ENCODE measurements at regions not wholly inside any gene's neighbourhood (a gene's known extent, or its start where the extent isn't known, plus 50 kb on each side); places are given as distances from the start of the nearest gene placed in this dataset.

GRCh38 chr5:57595523-57595991 is 112.9 kb upstream of the ACTBL2 start:
- DNase-seq (ENCODE audit: low read depth in 4 of 4, low spot score in 1 of 4): no peak

DNA sequence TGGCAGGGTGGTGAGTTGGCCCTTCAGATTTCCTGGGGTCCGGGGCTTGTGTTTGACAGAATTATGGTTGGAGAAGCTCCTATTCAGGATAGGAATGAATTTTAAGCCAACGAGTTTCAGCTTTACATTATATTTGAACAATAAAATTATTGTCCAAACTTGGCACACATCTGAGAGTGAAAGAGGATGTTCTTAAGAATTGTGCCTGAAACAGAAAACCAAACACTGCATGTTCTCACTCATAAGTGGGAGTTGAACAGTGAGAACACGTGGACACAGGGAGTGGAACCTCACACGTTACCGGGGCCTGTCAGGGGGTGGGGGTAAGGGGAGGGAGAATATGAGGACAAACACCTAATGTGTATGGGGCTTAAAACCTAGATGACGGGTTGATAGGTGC is 111.8 kb upstream of the ACTBL2 start:
- DNase-seq (ENCODE audit: low read depth in 4 of 4, low spot score in 1 of 4): no peak

DNA sequence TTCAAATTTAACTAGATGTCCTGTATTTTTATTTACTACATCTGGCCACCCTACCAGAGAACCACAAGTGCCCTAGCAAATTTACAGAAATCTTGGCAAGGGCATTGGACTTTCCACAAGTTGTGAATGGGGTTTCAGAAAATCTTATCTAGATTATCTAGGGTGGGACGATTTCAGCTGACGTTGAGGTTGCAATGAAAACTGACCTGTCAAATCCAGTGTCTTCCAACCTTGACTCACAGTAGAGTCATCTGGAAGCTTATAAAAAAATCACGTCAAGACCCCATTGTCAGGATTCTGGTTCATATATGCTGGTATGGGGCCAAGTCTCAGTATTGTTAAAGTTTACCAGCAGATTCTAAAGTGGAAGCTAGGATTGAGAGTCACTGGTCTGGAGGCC is 109.6 kb upstream of the ACTBL2 start:
- DNase-seq (ENCODE audit: low read depth in 4 of 4, low spot score in 1 of 4): no peak

DNA sequence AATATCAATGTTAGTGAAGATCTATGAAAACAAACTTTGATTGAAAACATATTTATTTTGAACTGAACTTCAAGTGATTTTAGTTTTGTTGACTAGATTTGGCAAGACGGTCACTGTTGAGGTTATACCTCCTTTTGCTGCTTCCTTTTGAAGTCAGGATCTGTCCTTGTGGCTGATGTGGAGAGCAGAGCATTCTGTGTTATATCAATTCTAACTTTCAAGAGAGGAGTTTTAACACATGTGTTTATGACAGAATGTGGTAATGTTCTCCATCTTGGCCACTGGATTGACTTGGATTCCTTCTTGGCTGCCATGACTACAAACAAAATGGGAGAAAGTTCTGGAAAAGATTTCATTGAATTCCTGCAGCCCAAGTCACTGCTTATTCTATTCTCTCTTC is 104.0 kb upstream of the ACTBL2 start:
- no peak for DNase-seq (ENCODE audit: low read depth in 4 of 4, low spot score in 1 of 4)

DNA sequence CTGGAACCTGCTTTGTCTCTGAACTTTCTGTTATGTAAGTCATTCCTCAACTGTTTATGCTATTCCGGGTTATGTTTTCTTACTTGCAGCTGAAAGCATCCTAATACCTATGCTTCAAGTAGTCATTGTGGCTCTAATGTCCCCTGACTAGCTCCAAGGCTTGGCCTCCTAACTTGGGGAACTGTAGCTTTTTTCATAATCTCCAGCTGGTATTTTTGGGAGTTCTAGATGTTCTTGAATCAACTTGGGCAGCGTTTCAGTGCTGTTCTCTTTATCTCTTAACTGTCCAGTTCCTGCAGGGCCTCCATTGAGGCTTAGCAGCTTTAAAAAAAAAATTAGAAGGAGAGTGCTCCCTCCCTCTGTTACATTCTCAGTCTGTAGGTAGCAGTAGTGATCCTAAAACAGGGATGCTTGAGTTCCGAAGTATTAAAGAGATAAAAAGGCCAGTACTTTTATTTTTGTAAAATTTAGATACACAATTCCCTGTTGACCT is 100.0 kb upstream of the ACTBL2 start:
- no peak for DNase-seq (ENCODE audit: low read depth in 4 of 4, low spot score in 1 of 4)

DNA sequence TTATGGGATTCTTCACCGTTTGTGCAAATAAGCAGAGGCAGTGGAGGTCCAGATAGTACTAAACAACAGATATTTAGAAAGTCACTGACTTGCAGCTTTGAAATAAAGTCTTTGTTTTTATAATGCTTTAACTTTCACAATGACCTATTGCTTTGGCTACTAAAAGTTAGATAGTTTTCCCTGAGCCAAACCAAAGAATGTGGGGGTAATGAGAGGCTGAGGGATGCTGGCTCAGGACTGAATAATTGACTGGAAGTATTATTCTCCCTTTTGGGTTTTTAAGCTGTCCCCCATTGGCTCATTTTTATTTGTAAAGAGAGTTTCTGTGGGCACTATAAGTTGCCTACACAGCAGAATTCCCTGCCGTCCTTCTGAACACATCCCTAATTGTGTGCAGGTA is 99.2 kb upstream of the ACTBL2 start:
- no peak for DNase-seq (ENCODE audit: low read depth in 4 of 4, low spot score in 1 of 4)

- DNase-seq (ENCODE audit: low read depth in 4 of 4, low spot score in 1 of 4): no peak
Measured at GRCh38 chr5:57581222-57581621, 98.6 kb upstream of the ACTBL2 start.

DNA sequence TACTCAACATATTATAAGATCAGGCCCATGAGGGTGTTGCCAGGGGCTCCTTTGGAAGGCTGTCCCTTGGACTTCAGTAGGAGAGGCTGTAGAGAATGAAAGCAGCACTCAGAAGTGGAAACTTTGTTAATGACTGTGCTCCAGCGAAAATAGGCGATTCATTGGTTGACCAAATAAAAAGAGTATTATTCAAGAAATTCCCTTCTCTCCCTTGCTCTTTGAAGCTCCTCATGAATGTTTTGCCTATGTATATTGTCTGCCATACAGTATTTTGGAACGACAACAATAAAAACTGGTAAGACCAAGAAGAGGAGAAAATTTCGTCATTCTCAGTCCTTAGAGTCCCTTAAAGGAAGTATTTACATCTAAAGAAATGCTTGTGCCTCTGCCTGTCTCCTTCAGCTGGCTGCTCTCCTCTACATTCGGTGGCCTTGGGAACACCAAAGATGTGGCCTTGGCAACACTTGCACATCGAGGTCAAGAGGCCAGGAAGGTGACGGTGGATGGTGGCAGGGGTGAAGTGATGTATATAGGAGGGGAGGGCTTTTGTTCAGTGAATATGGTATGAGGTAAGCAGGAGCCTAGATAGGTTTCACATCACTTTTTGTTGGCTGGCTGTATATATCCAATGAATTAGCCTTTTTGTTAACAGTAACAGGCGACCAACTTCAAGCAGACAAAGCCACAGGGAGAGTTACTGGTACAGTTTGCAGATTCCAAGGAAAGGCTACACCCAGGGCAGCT is 95.0 kb upstream of the ACTBL2 start:
- no peak for DNase-seq (ENCODE audit: low read depth in 4 of 4, low spot score in 1 of 4)

GRCh38 chr5:57576317-57576716 is 93.7 kb upstream of the ACTBL2 start:
- DNase-seq (ENCODE audit: low read depth in 4 of 4, low spot score in 1 of 4): no peak

GRCh38 chr5:57575839-57576238 is 93.2 kb upstream of the ACTBL2 start:
- no peak for DNase-seq (ENCODE audit: low read depth in 4 of 4, low spot score in 1 of 4)

DNA sequence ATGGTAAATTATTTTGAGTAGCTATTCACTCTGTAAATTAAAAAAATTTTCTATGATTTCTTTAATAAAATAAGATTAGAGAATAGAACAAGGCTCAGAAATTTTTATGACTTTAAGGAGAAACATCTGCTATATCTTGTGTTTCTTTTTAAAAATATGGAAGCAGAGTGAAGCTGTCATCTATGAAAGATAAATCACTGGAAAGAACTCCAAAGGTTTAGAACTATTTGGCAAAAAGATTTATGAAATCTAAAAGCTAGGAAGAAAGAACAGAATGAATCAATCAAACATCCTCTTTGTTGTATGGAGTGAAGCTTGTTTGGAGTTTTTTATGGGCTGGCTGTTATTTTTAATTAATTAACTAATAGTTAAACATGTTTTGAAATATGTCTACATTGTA is 89.8 kb upstream of the ACTBL2 start:
- no peak for DNase-seq (ENCODE audit: low read depth in 4 of 4, low spot score in 1 of 4)

DNA sequence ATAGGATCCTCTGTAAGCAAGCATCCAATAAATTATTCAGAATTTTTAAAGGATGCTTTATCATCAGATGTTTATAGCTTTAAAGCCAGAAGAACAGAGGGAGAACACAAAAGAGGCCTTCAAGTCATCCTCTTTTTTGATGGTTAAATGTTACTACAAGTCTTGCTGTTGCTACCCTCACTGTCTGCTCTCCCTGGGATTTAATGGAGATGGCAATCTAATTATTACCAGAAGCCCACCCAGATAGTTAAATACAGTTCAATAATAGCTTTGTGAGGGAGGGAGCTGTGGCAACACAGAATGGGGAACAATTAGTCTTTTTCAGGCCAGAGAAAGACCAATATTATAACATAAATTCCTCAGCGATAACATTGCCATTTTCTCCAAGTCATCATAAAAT is 87.0 kb upstream of the ACTBL2 start:
- no peak for DNase-seq (ENCODE audit: low read depth in 4 of 4, low spot score in 1 of 4)

DNA sequence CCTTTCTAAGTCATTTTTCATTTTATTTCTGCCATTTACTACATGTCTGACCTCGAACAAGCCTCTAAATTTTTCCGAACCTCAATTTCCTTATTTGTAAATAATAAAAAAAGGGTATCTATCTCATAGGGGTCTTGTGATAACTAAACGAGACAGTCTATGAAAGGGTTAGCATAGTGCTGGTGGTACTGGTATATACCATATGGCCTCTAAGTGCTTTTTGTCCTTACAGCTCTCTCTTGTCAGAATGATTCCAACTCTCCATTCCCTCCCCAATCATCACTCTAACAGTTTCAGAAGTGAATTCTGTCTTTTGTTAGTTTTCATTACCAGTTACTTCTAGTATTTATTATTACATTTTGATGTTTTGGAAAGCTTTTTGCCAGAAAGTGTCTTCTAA is 85.5 kb upstream of the ACTBL2 start:
- DNase-seq (ENCODE audit: low read depth in 4 of 4, low spot score in 1 of 4): no peak

- DNase-seq (ENCODE audit: low read depth in 4 of 4, low spot score in 1 of 4): no peak
Measured at GRCh38 chr5:57566914-57567313, 84.3 kb upstream of the ACTBL2 start.

- DNase-seq (ENCODE audit: low read depth in 4 of 4, low spot score in 1 of 4): no peak
Measured at GRCh38 chr5:57561231-57561842, 78.7 kb upstream of the ACTBL2 start.

DNA sequence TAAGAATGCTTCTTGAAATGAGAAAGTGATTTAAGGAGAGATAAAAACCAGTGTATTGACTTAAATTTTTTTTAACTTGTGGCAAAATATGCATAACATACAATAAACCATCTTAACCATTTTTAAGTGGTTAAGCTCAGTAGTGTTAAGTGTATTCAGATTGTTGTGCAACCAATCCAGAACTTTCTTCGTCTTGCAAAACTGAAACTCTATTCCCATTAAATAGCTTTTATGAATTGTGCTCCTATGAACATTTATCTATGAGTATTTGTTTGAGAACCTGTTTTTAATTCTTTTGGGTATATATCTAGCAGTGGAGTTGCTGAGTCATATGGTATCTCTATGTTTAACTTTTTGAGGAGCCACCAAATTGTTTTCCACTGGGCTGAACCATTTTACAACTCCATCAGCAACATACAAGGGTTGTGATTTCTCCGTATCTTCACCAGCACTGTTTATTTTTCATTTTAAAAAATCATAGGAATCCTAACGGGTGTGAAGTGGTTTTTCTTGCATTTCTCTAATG is 76.6 kb upstream of the ACTBL2 start:
- DNase-seq (ENCODE audit: low read depth in 4 of 4, low spot score in 1 of 4): no peak

- DNase-seq (ENCODE audit: low read depth in 4 of 4, low spot score in 1 of 4): no peak
Measured at GRCh38 chr5:57552033-57552432, 69.4 kb upstream of the ACTBL2 start.

DNA sequence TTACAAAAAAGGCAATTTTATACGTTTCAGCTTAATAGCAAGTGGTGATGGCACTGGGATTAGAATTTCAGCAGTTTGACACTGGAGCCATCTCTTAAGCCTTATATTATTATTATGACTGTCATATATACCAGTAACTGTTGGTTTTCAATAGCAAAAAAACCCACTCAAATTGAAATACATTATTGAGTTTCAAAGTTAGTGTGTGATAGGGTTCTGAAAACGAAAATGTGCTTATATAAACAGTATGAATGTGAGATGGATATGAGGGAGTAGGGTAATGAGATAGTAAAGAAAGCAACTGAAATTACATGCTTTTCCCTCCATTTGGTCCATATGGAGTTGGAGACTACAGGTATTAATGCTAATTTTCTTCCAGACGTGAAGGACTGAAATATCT is 68.6 kb upstream of the ACTBL2 start:
- DNase-seq (ENCODE audit: low read depth in 4 of 4, low spot score in 1 of 4): no peak

DNA sequence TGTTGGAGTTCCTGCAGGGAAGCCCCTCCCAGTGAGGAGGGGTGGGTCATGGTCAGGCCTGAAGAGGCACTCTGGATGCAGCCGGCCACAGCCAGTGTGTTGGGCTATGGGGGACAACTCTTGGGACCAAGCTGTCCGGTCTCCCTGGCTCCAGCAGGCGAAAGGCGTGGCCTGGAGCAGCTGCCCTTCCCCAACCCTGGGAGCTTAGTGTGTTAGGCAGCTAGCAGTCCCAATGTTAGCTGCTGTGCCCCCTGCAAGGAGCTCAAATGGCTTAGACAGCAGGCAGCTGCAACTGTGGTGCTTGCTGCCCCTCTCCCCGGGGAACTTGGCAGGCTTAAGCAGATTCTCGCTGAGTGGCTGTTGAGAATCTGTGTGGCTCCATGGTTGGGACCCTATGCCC is 67.5 kb upstream of the ACTBL2 start:
- no peak for DNase-seq (ENCODE audit: low read depth in 4 of 4, low spot score in 1 of 4)

DNA sequence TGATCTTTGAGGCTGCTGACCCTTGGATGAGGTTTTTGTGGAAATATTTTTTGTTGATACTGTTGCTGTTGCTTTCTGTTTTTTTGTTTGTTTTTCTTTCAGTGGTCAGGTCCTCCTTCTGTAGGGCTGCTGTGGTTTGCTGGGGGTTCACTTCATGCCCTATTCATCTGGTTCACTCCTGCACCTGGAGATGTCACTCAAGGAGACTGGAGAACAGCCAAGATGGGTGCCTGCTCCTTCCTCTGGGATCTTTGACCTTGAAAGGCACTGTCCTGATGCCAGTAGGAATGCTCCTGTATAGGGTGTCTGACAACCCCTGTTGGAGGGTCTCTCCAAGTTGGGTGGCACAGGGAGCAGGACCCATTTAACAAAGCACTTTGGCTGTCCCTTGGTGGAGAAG is 67.0 kb upstream of the ACTBL2 start:
- DNase-seq (ENCODE audit: low read depth in 4 of 4, low spot score in 1 of 4): no peak

- no peak for DNase-seq (ENCODE audit: low read depth in 4 of 4, low spot score in 1 of 4)
Measured at GRCh38 chr5:57540823-57541222, 58.2 kb upstream of the ACTBL2 start.

GRCh38 chr5:57539281-57539701 is 56.7 kb upstream of the ACTBL2 start:
- DNase-seq (ENCODE audit: low read depth in 4 of 4, low spot score in 1 of 4): no peak

Measured in stimulated activated CD4-positive, alpha-beta T cell treated with anti-CD3 and anti-CD28 coated beads, Interleukin-1b, Interleukin-23, amount 100 ng/mL, for 24 hours (primary cell).